Ascending aorta (tissue), 2 donors: ENCODE measurements at regions not wholly inside any gene's neighbourhood (a gene's known extent, or its start where the extent isn't known, plus 50 kb on each side); places are given as distances from the start of the nearest gene placed in this dataset.

Experiments used
- DNase-seq, 2 donors: peaks; one replicate each; pipeline ENCODE4 v3.0.0-alpha.2; 2019; ENCODE audit warnings: low spot score in 2 of 2
- H3K27ac ChIP-seq, 2 donors: fragments of 200-600 bp; sonication (generic); one replicate each; pipeline ENCODE4 v1.5.1; 2016 to 2017; ENCODE audit warnings: mild to moderate bottlenecking in 1 of 2
- H3K27me3 ChIP-seq: fragments of 200-600 bp; sonication (generic); one replicate; pipeline ENCODE4 v1.5.1; 2017
- H3K36me3 ChIP-seq, 2 donors: fragments of 200-600 bp; sonication (generic); one replicate each; pipeline ENCODE4 v1.5.1; 2016
- H3K4me1 ChIP-seq, 2 donors: fragments of 200-600 bp; sonication (generic); one replicate each; pipeline ENCODE4 v1.5.1; 2016 to 2017; ENCODE audit warnings: mild to moderate bottlenecking in 1 of 2
- H3K4me3 ChIP-seq, 2 donors: fragments of 200-600 bp; sonication (generic); one replicate each; pipeline ENCODE4 v1.5.1; 2016 to 2017; ENCODE audit warnings: mild to moderate bottlenecking in 1 of 2
- H3K9me3 ChIP-seq, 2 donors: fragments of 200-600 bp; sonication (generic); one replicate each; pipeline ENCODE4 v1.5.1; 2016
- CTCF ChIP-seq, 3 experiments: fragments of 200-600 bp in 2 of 3; fragments of 450-650 bp in 1 of 3; sonication (generic) in 2 of 3; IDR thresholded peaks; one replicate each; pipeline ENCODE4 v1.5.1; 2016 to 2019; ENCODE audit warnings: antibody characterized with exemption in 3 of 3, mild to moderate bottlenecking in 1 of 3, moderate library complexity in 1 of 3
- intact Hi-C: fragments of 100-400 bp; cut with DNase I; formaldehyde crosslinking; loops from one replicate; pipeline ENCODE4 v1.15.1; 2023

- Histone ChIP-seq H3K4me1 (no peaks in the 10 kb centered on the region), H3K36me3 (no peaks in the 10 kb centered on the region), H3K27me3 (no peaks in the 10 kb centered on the region), H3K9me3 (no peaks in the 10 kb centered on the region), H3K27ac (no peak overlapping the region), H3K4me3 (no peak overlapping the region)
- no peak for DNase-seq
- intact Hi-C loops = no loop called here
- no peak for TF ChIP-seq CTCF (IDR thresholded peaks at IDR 0.05)
These were observed 880.3 kb upstream of the MGAT4C start for GRCh38 chr12:87136330-87136976.

GRCh38 chr12:87127272-87127671 lies 871.1 kb upstream of the MGAT4C start:
- H3K4me1 ChIP-seq = no peaks in the 10 kb centered on the region
- DNase-seq = no peak
- H3K4me3 ChIP-seq = no peak overlapping the region
- H3K36me3 ChIP-seq = no peaks in the 10 kb centered on the region
- H3K9me3 ChIP-seq = no peaks in the 10 kb centered on the region
- no peaks in the 10 kb centered on the region for H3K27me3 ChIP-seq
- no peak overlapping the region for H3K27ac ChIP-seq
- intact Hi-C loops = no loop called here
- no peak for TF ChIP-seq CTCF (IDR thresholded peaks at IDR 0.05)

GRCh38 chr12:87121896-87122295 lies 865.7 kb upstream of the MGAT4C start:
- Histone ChIP-seq H3K36me3 (no peaks in the 10 kb centered on the region), H3K4me3 (no peak overlapping the region), H3K27me3 (no peaks in the 10 kb centered on the region), H3K9me3 (no peaks in the 10 kb centered on the region), H3K4me1 (peaks cover 0 to 3% of the 10 kb centered on the region in 2 donors), H3K27ac (no peak overlapping the region)
- TF ChIP-seq CTCF (IDR thresholded peaks at IDR 0.05) = no peak
- intact Hi-C loops = no loop called here
- DNase-seq = no peak

- no peak for TF ChIP-seq CTCF (IDR thresholded peaks at IDR 0.05)
- H3K4me1 ChIP-seq = peaks cover 0 to 3% of the 10 kb centered on the region in 2 donors
- H3K27me3 ChIP-seq = no peaks in the 10 kb centered on the region
- intact Hi-C loops = no loop called here
- no peak for DNase-seq
- H3K9me3 ChIP-seq = no peaks in the 10 kb centered on the region
- no peaks in the 10 kb centered on the region for H3K36me3 ChIP-seq
- no peak overlapping the region for H3K27ac ChIP-seq
- no peak overlapping the region for H3K4me3 ChIP-seq
These were observed 864.2 kb upstream of the MGAT4C start for GRCh38 chr12:87120440-87120839.

- intact Hi-C loops = no loop called here
- no peak overlapping the region for H3K27ac ChIP-seq
These were observed 863.5 kb upstream of the MGAT4C start for GRCh38 chr12:87119713-87120112.

More at GRCh38 chr12:87119713-87120112, 863.5 kb upstream of the MGAT4C start:
- no peak for DNase-seq
- TF ChIP-seq CTCF (IDR thresholded peaks at IDR 0.05) = no peak
- peaks cover 0 to 3% of the 10 kb centered on the region in 2 donors for H3K4me1 ChIP-seq
- no peaks in the 10 kb centered on the region for H3K36me3 ChIP-seq
- H3K4me3 ChIP-seq = no peak overlapping the region
- H3K9me3 ChIP-seq = no peaks in the 10 kb centered on the region
- no peaks in the 10 kb centered on the region for H3K27me3 ChIP-seq
